ENCODE measurements at regions not wholly inside any gene's neighbourhood (a gene's known extent, or its start where the extent isn't known, plus 50 kb on each side); places are given as distances from the start of the nearest gene placed in this dataset.

- no peak for DNase-seq (ENCODE audit: low read depth)
- no peak overlapping the region for H3K4me3 ChIP-seq (ENCODE audit: low read length)
- TF ChIP-seq, protein P1, sequence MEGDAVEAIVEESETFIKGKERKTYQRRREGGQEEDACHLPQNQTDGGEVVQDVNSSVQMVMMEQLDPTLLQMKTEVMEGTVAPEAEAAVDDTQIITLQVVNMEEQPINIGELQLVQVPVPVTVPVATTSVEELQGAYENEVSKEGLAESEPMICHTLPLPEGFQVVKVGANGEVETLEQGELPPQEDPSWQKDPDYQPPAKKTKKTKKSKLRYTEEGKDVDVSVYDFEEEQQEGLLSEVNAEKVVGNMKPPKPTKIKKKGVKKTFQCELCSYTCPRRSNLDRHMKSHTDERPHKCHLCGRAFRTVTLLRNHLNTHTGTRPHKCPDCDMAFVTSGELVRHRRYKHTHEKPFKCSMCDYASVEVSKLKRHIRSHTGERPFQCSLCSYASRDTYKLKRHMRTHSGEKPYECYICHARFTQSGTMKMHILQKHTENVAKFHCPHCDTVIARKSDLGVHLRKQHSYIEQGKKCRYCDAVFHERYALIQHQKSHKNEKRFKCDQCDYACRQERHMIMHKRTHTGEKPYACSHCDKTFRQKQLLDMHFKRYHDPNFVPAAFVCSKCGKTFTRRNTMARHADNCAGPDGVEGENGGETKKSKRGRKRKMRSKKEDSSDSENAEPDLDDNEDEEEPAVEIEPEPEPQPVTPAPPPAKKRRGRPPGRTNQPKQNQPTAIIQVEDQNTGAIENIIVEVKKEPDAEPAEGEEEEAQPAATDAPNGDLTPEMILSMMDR (conservative IDR thresholded peaks at IDR 0.05; ENCODE audit: low read depth, low read length), result no peak
These were observed 184.5 kb upstream of the CWC22 start for GRCh38 chr2:180191432-180192124.

- no peak for DNase-seq (ENCODE audit: low read depth)
- TF ChIP-seq, protein P1 (conservative IDR thresholded peaks at IDR 0.05; ENCODE audit: low read depth, low read length), result no peak
- no peak overlapping the region for H3K4me3 ChIP-seq (ENCODE audit: low read length)
These were observed 183.8 kb upstream of the CWC22 start for GRCh38 chr2:180190851-180191250.

DNA sequence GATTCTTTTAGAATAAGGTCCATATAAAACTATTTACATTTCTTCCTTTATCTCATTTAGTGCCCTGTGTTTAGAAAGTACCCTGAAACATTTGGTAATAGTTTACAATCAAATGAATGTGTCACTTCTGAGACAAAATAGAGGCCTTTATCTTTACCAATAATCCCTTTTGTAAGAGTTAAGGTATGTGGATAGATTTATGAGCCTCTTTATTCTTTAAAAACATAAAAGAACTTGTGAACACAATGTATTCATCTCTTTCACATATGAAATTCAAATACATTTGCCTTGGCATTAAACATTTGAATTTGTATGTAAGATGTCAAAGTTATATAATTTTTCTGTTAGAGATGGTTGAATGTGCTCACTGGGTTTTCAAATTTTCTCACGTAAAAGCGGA is 180.5 kb upstream of the CWC22 start:
- TF ChIP-seq, protein P1 (conservative IDR thresholded peaks at IDR 0.05; ENCODE audit: low read depth, low read length), result no peak
- no peak for DNase-seq (ENCODE audit: low read depth)
- no peak overlapping the region for H3K4me3 ChIP-seq (ENCODE audit: low read length)

GRCh38 chr2:180184506-180184905 is 177.4 kb upstream of the CWC22 start:
- no peak overlapping the region for H3K4me3 ChIP-seq (ENCODE audit: low read length)
- TF ChIP-seq, protein P1 (conservative IDR thresholded peaks at IDR 0.05; ENCODE audit: low read depth, low read length), result no peak
- DNase-seq (ENCODE audit: low read depth), result no peak

DNA sequence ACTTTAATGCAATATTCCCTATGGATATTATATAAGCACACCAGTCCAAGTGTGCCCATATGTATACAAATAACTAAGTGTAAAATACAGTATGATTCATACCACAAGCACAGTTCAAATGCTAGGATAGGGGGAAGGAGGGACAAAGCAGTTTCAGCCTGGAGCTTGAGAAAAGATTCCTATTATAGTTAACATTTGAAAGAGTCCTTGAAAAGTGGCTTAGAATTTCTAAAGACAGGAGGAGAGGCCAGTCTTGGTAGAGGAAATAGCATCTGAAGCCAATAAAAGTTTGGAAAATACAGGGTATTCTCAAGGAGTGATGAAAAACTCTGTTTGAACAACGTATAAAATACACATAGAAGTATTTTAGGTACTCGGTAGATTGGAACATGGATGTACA is 173.4 kb upstream of the CWC22 start:
- H3K4me3 ChIP-seq (ENCODE audit: low read length), result no peak overlapping the region
- TF ChIP-seq, protein P1 (conservative IDR thresholded peaks at IDR 0.05; ENCODE audit: low read depth, low read length), result no peak
- DNase-seq (ENCODE audit: low read depth), result no peak

DNA sequence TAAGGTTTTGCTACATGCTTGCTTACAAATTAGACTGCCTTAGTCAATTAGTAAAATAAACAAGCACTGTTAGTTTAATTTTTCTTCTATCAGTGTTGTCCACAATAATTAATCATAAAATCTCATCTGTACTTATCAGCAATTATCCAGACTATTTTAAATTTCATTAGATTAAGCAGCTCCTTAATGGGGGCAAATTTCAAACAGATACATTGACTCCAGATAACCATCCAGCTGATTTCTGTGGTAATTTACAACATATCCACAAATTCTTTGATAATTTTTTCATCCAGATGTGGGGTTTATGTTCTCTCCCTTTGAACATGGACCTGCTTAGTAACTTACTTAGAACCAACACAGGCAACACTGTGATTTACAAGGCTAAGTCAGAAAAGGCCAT is 170.4 kb upstream of the CWC22 start:
- no peak overlapping the region for H3K4me3 ChIP-seq (ENCODE audit: low read length)
- TF ChIP-seq, protein P1 (conservative IDR thresholded peaks at IDR 0.05; ENCODE audit: low read depth, low read length), result no peak
- DNase-seq (ENCODE audit: low read depth), result no peak

DNA sequence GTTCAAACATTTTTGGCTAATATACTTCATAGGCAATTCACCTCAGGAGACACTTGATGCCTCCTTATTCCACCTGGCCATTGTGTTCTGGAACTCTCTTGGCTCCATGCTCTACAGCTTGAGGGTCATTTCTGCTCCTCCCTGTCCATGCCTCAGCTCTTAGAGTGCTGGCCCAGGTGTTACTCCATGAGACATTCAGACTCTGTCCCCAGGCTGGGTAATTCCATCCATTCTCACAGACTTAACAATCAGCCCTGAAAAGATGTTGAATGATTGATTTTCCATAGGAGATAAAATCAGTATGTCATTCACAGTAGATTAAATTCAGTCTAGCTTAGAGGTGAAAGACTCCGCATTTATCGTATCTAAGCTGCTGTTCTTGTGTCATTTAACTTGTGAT is 168.6 kb upstream of the CWC22 start:
- H3K4me3 ChIP-seq (ENCODE audit: low read length), result no peak overlapping the region
- TF ChIP-seq, protein P1 (conservative IDR thresholded peaks at IDR 0.05; ENCODE audit: low read depth, low read length), result no peak
- no peak for DNase-seq (ENCODE audit: low read depth)

All from retinal pigment epithelial cell (primary cell).